NCI-H146 treated with DMSO at 0.1 percent for 48 hours (cell line): ENCODE measurements at regions not wholly inside any gene's neighbourhood (a gene's known extent, or its start where the extent isn't known, plus 50 kb on each side); places are given as distances from the start of the nearest gene placed in this dataset.
"Not testable (repeated sequence)": the region's sequence is repeated elsewhere in the genome, so short reads cannot be mapped to it uniquely, and the experiment has no call there.

Source experiments
- DNase-seq: peaks from one replicate; lab custom pipeline; 2025; ENCODE audit not compliant: unreplicated experiment; lab: John Stamatoyannopoulos, UW

DNA sequence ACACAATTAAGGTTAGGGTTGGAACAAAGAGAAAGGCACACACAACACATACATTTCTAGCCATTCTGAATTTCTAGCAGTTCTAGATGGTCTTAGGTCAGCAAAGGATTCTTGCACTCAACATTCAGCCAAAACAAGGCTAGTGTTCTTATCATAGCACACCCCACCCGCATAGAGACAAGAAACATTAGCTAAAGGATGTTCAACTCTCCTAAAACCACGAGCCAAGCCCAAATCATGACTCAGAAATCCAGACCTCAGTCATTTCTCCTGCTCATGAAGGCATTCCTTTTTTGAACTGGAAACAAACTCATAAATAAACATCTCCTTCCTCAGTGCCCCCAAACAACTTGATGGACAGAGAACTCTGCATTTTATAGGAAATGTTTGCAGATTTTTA is 293.0 kb upstream of the NOTCH2NLA start:
- DNase-seq = not testable (repeated sequence)

- DNase-seq = not testable (repeated sequence)
Observed at GRCh38 chr1:146513754-146514153, 284.9 kb upstream of the NOTCH2NLA start.

DNA sequence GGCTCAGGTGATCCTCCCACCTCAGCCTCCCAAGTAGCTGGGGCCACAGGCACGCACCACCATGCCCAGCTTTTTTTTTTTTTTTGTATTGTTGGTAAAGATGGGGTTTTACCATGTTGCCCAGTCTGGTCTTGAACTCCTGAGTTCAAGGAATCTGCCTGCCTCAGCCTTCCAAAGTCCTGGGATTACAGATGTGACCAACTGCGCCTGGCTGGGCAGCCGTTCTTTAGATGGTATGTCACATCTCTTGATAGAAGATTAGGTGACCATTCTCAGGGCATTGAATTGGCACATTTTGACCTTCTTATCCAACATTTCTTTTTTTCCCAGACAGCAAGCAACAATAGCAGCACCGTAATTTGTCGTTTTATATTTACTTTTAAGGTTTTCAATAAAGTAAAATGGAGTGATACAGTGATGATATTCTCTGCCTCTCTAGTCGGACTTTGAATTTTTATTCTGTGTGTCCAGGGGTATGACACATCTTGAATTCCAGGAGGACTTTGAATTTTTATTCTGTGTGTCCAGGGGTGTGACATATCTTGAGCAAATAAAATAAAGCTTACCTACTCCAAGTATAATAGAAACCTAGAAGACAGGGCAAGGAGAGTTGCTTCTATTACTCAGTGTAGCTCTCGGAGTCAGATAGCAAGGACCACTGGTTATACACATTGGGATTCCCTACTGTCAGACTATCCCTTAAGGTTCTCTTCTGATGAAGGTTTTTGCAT is 282.4 kb upstream of the NOTCH2NLA start:
- DNase-seq = not testable (repeated sequence)

- DNase-seq = not testable (repeated sequence)
Observed at GRCh38 chr1:146510248-146510983, 281.6 kb upstream of the NOTCH2NLA start.

DNA sequence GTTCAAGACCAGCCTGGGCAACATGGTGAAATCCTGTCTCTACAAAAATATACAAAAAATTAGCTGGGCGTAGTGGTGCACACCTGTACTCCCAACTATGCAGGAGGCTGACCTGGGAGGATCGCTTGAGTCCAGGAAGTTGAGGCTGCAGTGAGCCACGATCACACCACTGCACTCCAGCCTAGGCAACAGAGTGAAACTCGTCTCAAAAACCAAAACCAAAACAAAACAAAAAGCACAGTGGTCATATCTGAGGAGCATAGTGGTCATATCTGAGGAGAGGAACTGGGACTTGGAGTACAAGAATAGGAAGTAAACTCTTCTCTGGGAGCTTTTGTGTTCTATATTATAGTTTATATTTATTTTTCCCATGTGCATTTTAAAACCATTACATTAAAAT is 275.3 kb upstream of the NOTCH2NLA start:
- not testable (repeated sequence) for DNase-seq

DNA sequence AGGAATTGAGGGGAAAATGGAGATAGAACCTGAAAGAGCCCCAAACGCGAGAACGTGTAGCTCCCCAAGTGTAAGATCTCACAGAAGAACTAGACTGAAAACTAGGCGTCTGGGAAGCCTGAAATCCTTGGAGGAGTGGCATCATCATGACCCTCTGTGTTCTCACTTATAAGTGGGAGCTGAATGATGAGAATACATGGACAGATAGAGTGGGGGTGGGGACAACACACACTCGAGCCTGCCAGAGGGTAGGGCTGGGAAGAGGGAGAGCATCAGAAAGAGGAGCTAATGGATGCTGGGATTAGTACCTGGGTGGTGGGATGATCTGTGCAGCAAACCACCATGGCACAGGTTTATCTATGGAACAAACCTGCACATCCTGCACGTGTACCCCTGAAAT is 258.7 kb upstream of the NOTCH2NLA start:
- DNase-seq = not testable (repeated sequence)

GRCh38 chr1:146487155-146487554 is 258.3 kb upstream of the NOTCH2NLA start:
- not testable (repeated sequence) for DNase-seq

DNA sequence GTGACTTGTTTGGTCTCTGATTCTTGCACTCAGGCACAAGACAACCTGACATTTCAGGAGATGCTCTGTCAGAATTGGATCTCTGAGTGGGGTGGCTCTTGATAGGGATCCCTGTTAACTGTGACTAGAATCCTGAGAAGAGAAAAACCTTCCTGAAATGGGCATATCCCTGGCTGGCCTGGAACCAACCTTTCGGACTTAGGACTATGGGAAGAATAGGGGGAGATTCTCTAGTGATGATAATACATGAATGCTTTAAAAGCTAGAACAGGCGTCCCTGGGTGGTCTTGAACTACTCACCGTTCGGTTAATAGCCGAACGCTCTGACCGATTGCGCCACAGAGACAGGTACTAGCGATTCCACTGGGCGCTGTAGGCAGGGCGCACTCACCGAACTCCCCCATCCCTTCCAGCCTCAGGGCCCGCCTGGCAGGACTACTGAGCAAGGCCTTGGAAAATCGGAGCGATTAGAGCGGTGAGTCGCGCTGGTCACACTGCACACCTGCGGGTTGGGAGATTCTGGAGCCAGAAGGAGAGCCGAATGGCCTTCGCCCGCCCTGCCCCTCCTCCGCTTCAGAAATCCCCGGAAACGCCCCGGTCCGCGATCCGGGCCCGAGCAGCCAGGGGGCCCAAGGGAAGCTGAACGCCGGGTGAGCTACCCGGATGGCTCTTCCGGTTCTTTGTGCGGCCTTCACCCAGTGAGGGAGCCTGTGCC is 257.6 kb upstream of the NOTCH2NLA start:
- DNase-seq = not testable (repeated sequence)

- not testable (repeated sequence) for DNase-seq
Observed at GRCh38 chr1:146484195-146484594, 255.4 kb upstream of the NOTCH2NLA start.

- not testable (repeated sequence) for DNase-seq
Observed at GRCh38 chr1:146479188-146479587, 250.4 kb upstream of the NOTCH2NLA start.

GRCh38 chr1:146478125-146478720 is 249.4 kb upstream of the NOTCH2NLA start:
- peak; percentile 0 for DNase-seq

DNA sequence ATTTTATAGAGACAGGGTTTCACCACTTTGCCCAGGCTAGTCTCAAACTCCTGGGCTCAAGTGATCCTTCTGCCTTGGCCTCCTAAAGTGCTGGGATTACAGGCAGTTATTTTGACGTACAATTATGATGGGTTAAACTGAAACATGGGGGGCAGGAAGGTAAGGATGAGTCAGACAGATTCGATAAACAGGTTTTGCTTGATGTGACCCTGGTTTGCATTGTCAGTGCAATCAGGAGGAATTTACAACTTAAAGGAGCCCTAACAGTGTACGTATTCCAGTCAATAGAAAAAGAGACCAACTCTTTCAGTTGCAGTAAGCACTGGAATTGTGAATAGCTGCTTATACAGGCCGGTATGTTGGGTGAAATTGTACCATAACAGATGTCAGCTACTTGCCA is 246.3 kb upstream of the NOTCH2NLA start:
- DNase-seq = not testable (repeated sequence)

- not testable (repeated sequence) for DNase-seq
Observed at GRCh38 chr1:146474216-146474615, 245.4 kb upstream of the NOTCH2NLA start.

DNA sequence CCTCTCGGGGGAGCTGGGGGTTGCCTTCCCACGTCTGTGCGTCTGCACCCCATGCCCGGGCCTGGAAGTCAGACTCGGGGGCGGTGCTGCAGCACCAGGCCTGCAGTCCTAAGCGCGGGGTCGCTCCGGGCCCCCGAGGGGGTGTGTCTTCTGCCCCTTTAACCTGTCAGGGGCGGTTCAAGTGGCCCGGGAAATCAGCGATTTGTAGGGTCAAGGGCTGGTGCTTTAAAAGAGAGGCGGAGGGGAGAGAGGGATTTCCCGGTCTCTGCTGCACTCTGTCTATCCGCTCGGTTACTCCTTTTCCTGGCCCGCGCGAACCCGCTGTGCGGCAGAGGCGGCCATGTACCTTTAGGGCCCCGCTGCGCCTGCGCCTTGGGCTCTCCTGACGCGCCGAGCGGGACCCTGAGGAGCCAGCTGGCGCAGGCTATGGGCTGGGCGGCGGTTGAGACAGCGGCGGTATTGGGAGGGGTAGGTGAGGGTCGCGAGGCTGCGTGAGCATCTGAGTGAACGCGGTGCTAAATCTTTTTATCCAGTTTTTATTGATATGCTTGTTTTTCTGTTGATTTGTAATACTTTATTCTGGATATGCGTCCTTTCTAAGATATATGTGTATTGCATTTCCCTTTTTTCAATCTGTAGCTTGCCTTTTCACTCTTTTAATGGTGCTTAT is 243.5 kb upstream of the NOTCH2NLA start:
- DNase-seq = peak; percentile 12

DNA sequence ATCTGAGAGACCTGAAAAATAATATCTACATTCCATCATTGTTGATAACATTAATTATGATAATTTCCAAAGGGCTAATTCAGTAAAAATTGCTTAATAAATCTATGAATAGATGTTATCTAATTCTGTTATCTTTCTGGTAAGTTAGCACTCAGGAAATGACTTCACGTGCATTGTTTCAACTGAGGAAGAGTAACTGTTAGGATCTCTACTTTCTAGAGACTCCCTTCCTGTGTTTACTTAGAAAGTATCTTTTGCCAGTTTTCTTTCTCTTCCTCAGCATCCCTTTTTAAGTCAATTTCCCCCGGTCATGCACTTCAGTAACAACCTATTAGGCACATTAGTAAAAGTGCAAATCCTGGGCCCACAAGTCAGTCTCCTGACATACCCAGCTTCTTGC is 231.1 kb upstream of the NOTCH2NLA start:
- not testable (repeated sequence) for DNase-seq

DNA sequence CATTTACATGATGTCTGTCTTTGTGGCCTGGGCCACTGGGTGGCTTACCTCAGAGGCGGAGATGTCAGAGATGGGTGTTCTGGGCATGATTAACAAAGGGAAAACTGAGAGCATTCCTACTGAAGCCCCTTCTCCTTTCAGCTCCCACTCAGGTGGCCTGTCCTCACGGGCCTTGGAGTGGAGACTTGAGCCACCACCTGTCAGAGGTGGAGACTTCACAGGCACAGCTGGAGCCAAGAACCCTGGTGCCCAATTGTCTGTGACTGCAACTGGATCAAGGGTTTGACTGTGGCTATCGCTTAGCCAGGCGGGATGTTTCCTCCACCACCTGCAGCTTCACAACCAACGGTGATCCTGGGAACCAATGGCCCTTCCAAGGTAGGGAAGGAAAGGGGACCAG is 230.5 kb upstream of the NOTCH2NLA start:
- DNase-seq = not testable (repeated sequence)

DNA sequence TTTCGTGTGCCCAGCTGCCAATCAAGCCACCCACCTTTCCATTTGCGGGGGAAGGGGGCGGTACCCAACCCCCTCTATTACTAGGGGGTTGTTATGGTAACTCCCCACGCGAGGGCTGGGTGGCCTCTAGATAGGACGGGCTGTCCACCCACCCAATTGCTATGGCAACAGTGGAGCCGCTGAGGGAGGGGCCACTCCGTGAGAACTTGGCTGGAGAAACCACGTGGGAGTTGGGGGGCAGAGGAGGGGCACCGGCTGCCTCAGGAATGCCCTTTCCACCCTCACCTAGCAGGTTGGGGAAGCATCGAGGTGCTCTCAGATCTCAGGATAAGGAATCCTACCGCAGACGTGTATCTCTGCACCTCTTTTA is 220.0 kb upstream of the NOTCH2NLA start:
- not testable (repeated sequence) for DNase-seq

DNA sequence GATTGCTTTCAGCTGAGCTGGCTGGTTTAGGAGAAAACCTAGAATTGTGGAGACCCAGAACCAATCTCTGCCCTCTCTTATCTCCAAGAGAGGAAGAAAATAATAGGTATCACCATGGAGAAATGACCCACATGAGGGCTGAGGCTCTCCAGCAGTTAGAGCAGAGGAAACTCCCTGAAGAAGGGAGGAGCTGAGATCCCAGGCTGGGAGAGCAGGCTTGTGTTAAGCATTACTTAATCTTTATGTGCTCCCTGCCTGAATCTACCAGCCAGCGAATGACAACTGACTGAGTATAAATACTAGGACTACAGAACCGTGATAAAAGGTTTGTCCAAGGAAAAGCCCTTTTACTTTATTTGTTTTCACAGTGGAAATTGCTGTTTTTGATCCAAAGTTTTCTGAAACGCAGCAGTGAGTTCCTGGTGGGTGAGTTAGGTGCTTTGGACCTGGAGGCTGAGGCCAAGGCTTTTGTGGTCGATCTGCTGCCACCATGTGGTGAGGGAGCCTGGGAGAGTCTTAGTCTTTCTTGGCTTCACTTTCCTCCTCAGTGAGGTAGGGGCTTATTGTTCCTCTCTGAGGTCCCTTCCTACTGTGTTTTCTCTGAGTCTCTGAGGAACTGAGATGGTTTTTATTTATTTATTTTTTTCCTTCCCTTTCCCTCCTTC is 219.5 kb upstream of the NOTCH2NLA start:
- DNase-seq = not testable (repeated sequence)

DNA sequence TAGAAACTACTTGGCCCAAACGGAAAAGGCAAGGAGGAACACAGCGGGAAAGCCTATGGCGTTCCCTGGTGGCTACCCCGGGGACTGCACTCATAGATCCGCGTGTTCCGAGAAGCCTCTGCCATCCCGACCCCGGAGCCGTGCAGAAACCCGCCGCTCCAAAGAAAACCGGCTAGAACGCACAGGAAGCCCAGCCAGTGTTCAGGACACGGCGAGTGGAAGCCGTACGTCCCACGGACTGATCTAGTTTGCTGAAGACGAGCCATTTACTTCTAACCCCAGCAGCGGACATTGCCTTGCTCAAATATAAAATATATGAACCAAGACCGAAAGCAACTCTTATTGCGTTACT is 215.0 kb upstream of the NOTCH2NLA start:
- DNase-seq = not testable (repeated sequence)
